HL-60 (cell line): ENCODE measurements at regions not wholly inside any gene's neighbourhood (a gene's known extent, or its start where the extent isn't known, plus 50 kb on each side); places are given as distances from the start of the nearest gene placed in this dataset.

ENCODE experiments used
- DNase-seq, 2 experiments: peaks; one replicate each; pipeline ENCODE4 v3.0.0-alpha.2; 2010 to 2020; ENCODE audit warnings: low read depth in 1 of 2, low spot score in 1 of 2
- H3K27ac ChIP-seq: fragments of 250-450 bp; sonication (Bioruptor Pico); replicated peaks from 2 replicates; pipeline ENCODE4 v1.5.1; 2020; ENCODE audit warnings: mild to moderate bottlenecking, moderate library complexity
- H3K27me3 ChIP-seq: fragments of 250-450 bp; sonication (Bioruptor Pico); 2 replicates; pipeline ENCODE4 v1.5.1; 2021; ENCODE audit warnings: mild to moderate bottlenecking, moderate library complexity; ENCODE audit not compliant: insufficient read depth, poor library complexity, severe bottlenecking
- H3K4me3 ChIP-seq: replicated peaks from 2 replicates; pipeline ENCODE4 v1.5.1; 2011; ENCODE audit warnings: mild to moderate bottlenecking, control low read depth, low read length; ENCODE audit not compliant: insufficient read depth
- CTCF ChIP-seq: IDR thresholded peaks from one replicate; pipeline ENCODE4 v1.5.1; 2011; ENCODE audit warnings: low read length, control low read depth, inconsistent platforms; ENCODE audit not compliant: insufficient read depth
- GABPA ChIP-seq: IDR thresholded peaks from 2 replicates; pipeline ENCODE4 v1.6.1; 2012; ENCODE audit warnings: low read depth
- POLR2AphosphoS5 ChIP-seq: IDR thresholded peaks from 2 replicates; pipeline ENCODE4 v1.6.1; 2012; ENCODE audit warnings: low read depth
- REST ChIP-seq: IDR thresholded peaks from 2 replicates; pipeline ENCODE4 v1.6.1; 2012; ENCODE audit warnings: low read depth; ENCODE audit not compliant: insufficient replicate concordance
- SPI1 ChIP-seq: IDR thresholded peaks from 2 replicates; pipeline ENCODE4 v1.6.1; 2012; ENCODE audit warnings: low read depth, mild to moderate bottlenecking, borderline replicate concordance

GRCh38 chr14:48876806-48877340 lies 709.3 kb downstream of the RPS29 start:
- H3K27me3 ChIP-seq, result no peaks in the 10 kb centered on the region
- TF ChIP-seq SPI1 (no peak), REST (no peak), CTCF (no peak), POLR2AphosphoS5 (no peak), GABPA (no peak)
- H3K4me3 ChIP-seq, result no peak overlapping the region
- DNase-seq, result no peak
- H3K27ac ChIP-seq, result no peak overlapping the region

- Histone ChIP-seq H3K27ac (no peak overlapping the region), H3K27me3 (no peaks in the 10 kb centered on the region), H3K4me3 (no peak overlapping the region)
- TF ChIP-seq REST (no peak), SPI1 (no peak), GABPA (no peak), CTCF (no peak)
- DNase-seq, result no peak
These were observed 711.5 kb downstream of the RPS29 start for GRCh38 chr14:48874711-48875110.

GRCh38 chr14:48857366-48857765 lies 728.8 kb downstream of the RPS29 start:
- DNase-seq, result no peak
- TF ChIP-seq CTCF, result no peak
- no peak for TF ChIP-seq SPI1
- no peak for TF ChIP-seq REST
- no peak for TF ChIP-seq GABPA
- no peak for TF ChIP-seq POLR2AphosphoS5
- H3K27ac ChIP-seq, result no peak overlapping the region

More at GRCh38 chr14:48857366-48857765, 728.8 kb downstream of the RPS29 start:
- Histone ChIP-seq H3K27me3 (no peaks in the 10 kb centered on the region), H3K4me3 (no peak overlapping the region)
